ENCODE measurements at regions not wholly inside any gene's neighbourhood (a gene's known extent, or its start where the extent isn't known, plus 50 kb on each side); places are given as distances from the start of the nearest gene placed in this dataset.
"Not testable (repeated sequence)": the region's sequence is repeated elsewhere in the genome, so short reads cannot be mapped to it uniquely, and the experiment has no call there.

DNA sequence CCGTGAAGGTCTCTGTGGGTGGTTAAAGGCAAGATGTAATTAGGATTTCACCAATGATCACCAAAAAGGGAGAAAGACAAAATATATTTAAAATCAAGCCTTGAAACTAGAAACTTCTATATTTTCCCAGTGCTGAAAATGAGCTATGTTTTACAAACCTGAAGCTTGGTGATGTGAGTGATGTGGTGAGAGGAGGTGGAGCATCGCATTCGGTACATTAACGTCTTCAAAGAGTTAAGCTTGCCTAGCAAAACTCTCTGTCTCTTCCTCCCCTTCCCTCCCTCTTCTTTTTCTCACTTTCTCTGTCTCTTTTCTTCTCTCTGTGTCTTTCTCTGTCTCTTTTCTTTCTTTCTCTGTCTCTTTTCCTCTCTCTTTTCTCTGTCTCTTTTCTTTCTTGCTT is 347.3 kb upstream of the IRX2 start:
- no peak for DNase-seq

DNA sequence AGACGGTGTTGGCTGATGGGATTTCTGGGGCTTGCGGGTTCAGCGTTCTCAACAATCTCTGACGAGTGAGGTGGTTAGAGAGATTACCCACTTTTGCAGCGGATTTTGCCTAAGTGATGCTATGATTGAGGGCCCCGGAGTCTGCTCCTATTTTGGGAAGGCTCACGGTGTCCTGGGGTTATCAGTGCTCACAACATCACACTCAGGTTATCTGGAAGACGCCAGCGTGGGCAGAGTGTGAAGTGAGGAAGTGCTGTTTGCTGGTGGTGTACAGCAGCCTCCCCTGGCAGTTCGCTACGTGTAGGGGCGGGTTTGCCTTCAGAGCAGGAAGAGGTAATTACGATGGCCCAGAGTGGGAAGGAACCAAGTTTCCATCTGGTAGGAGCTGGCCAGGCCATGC is 341.2 kb upstream of the IRX2 start:
- DNase-seq, result no peak

DNA sequence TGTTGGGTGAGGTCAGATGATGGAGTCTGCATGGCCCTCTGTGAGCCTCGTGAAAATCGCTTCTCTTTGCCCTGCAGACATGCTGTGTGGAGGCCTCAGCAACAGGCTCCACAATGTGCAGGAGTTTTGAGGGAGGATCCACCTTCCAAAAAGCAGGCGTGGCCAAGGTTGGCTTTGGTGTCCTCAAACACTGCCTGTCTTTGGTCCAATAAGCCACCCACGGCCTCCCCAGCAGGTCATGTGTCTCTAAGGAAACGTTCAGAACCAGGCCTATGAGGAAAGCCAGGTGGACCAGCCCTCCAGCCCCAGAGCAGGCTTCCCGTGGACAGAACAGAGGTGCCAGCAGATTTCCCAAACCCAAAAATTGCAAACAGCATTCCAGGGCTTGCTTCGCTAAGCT is 340.7 kb upstream of the IRX2 start:
- no peak for DNase-seq

DNA sequence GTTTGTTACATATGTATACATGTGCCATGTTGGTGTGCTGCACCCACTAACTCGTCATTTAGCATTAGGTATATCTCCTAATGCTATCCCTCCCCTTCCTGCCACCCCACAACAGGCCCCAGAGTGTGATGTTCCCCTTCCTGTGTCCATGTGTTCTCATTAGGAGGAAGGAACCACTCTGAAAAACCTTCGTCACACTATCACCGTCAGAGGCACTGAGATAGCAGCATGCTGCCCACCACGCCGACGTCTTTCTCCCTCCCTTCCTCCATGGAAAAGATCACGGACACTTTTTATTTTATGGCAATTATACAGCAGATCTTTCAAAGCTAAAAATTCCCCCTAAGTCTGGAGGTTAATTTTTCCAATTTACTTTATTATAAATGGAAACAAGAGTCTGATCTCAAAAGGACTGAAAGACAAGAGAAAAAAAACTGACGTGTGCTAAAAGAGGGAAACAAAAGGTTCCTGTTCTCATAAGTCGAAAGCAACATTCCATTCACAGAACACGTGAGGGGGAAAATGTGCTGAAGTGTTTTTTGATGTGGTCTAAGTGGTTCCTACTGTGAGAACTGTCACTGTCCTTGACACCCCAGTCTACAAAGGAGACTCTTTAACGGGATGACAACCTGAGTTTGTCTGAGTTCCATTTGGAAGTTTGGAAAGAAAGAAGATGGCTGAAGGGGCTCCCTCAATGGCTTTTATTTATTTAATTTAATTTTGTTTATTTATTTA is 339.7 kb upstream of the IRX2 start:
- DNase-seq, result no peak

DNA sequence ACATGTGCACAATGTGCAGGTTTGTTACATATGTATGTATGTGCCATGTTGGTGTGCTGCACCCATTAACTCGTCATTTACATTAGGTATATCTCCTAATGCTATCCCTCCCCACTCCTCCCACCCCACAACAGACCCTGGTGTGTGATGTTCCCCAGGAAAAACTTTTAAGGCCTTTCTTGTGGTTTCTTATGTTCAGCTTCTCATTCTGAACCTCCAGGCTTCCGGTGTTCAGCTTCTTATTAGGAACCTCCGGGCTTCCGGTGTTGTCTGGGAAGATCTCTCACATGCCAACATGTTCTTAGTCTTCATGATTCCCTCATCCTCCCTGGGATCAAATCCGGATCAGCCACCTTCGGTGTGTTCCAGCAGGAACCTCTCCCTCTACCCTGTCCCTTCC is 338.8 kb upstream of the IRX2 start:
- not testable (repeated sequence) for DNase-seq

DNA sequence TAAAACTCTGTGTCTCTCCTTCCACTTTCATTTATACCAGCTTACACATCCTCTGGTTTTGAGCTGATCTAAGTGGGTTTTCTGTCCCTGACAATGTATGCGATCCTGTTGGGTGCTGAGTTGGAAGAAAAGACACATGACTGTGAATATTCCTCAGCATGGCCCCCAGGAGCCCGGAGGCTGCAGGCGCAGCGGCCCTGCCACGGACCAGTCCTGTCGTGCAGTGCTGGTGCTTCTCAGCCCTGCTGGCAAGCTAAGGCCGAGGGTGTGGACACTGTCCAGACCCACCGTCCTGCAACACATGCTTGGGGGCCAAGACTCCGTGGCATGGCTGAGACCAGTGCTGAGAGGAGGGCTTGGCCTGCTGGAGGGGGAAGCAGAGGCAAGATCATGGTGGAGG is 328.9 kb upstream of the IRX2 start:
- no peak for DNase-seq

DNA sequence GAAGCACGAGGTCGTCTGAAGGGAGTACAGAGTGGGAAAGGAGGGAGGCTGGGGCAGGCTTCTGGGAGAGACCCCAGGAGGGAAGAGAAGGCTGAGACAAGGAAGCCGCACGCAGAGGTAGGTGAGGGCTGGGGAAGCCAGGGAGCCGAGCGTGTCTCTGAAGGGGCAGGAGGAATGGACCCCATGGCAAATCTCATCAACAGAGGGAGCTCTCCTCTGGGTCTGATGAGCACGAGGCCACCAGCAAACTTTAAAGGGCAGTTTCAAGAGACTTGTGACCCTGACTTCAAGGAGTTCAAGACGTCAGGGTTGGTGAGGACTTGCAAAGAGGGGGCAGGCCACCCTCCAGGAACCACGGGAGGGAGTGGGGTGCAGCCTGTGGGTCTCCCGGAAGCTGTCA is 326.2 kb upstream of the IRX2 start:
- no peak for DNase-seq

DNA sequence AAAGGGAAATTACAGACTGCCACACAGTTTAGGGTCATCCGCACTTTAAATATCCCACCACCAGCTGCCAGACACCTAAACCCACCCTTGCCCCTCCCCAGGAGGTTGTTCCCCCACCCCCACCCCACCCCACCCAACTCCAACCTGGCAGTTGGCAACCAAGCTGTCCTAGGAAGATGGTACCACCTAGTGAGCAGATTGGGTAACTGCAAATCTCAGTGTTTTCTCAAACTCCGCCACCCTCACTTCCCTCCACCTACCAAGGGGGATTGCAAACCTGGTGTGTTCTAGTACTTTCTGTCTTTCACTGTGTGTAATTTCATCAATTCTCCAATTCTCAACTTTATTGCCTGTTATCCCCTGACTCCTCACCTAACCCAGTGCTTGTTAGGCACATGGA is 323.8 kb upstream of the IRX2 start:
- no peak for DNase-seq

DNA sequence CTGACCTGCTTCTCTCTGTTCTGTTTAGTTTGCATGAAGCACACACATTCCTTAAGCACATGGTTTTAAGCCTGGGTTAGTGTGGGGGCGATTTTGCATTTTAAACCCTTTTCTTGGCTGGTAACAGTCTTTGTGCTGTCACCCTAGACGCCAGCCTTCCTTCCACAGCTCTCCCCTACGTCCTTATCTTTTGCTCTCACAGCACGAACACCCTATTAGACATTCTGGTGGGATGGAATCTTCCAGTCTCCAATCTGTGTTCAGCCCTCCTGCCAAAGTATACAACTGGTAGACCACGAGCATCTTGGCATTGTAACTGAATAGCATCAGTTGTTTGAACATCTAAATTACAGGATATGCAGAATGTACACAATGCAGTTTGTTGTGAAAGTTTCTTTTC is 316.9 kb upstream of the IRX2 start:
- no peak for DNase-seq

DNA sequence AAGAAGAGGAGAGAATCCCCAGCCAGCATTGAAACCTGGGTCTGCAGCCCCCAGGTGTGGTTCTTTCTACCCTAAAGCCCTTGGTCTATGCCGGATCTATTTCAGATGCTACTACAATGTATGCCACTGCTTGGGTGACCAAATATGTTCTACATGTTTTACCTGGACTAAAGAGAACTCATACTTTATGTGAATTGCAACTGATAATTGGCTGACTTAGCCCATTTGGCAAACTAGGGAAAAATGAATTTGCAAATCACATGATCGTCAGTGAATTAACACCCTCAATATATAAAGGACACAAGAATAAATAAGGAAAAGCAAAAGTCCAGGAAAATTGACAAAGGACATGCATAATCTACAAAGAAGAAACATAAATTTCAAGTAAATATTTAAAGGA is 308.8 kb upstream of the IRX2 start:
- DNase-seq, result no peak

DNA sequence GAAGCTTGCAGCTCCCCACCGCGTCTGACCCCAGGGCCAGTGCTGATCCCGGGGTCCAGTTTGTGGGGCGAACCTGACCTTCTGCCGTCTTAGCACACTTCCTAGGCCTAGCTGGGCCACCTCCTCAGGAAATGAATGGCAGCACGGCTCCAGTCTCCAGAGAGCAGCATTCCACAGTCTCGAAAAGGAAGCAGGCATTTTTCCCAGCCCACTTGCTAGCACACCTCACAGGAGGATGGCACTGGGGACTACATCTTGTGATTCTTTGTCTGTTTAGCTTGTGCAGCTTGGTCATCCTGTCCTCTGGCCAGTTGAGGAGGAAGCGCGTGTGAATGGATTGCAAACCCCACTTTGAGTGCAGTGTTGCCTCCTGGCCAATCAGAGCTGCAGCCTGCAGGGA is 308.0 kb upstream of the IRX2 start:
- DNase-seq, result no peak

DNA sequence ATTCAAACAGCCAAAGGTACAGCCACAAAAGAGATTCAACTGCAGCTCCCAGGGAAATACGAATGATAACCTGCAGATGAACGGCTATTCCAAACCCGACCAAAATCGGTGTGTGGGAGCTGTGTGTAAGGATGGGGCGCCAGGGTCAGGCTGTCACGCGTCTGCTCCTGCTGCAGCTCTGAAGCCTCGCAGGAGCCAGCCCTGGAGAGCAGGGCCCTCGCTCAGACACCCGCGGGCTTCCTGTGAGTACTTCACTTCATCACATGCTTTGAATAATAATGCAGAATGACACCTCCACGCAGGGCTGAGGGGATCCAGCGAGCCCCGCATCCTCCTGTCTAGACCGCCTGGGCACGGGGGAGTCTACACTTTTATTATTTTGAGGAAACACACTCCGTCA is 307.5 kb upstream of the IRX2 start:
- DNase-seq, result no peak

DNA sequence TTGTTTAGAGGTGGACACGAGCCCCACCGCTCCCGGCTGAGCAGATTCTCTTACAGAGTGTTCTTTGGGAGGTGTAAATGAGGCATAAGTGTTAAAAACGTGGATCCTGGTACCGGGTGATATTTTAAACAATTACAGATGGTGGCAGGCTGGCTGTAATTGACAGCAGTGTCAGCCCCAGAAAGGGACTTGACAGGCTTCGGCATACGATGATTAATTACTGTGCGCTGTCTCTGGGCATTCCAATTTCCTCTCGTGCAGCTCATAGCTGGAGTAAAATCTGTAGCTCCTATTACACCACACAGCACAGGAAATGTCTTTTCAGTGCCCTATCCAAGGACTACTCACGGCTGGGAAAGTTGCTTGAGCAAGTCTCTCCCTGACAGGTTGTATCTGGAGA is 305.4 kb upstream of the IRX2 start:
- no peak for DNase-seq

DNA sequence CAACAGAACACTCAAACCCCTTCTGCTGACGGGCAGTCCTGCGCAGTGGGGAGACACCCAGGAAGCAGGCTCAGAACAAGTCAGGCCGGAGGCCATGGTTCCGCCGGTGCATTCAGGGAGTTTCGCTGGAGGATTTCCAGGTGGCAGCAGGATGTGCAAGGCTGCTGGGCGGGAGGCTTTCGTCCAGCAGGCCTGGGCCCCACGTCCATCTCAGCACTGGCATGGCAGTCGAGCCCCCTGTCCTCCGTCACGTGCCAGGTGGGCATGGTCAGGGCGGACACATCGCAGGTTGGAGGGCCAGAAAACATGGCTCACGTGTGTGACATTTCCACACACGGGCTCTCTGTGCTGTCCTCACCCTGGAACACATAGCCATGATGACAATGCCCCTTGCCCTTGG is 299.9 kb upstream of the IRX2 start:
- no peak for DNase-seq

DNA sequence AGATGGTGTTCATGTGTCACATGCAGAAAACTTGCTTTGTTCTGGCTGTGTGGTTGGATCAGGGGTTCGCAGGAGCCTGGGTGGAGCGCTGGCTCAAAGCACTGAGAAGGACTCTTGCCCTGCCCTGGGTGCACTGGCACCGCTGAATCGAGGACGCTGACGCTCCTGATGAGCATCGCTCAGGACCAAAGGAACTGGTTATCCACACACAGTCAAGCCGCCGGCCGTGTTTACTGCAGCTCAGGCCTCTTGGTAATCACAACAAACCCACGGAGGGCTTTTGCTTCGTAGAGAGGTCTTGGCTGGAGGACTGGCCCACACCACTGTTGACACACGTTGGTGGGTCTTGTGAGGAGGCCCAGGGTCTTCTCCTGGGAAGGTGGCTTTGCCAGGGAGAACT is 299.4 kb upstream of the IRX2 start:
- DNase-seq, result no peak

DNA sequence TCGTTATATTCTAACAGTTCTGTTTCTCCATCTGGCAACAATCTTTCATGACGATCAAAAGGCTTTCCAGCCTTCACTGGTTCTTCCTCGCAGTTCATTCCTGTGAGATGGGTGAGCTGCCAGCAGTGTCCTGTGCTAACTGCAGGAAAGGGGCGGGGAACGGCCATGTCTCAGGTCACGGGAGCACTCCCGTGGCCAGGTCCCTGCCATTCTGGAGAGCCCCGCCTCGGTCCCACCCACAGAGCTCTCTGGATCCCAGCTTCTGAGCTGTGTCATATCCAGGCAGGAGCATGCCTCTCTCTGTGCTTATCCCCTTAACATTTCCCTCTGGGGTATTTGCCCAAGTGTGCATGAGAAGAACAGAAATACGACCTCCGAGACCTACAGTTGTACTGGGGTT is 297.8 kb upstream of the IRX2 start:
- DNase-seq, result no peak

DNA sequence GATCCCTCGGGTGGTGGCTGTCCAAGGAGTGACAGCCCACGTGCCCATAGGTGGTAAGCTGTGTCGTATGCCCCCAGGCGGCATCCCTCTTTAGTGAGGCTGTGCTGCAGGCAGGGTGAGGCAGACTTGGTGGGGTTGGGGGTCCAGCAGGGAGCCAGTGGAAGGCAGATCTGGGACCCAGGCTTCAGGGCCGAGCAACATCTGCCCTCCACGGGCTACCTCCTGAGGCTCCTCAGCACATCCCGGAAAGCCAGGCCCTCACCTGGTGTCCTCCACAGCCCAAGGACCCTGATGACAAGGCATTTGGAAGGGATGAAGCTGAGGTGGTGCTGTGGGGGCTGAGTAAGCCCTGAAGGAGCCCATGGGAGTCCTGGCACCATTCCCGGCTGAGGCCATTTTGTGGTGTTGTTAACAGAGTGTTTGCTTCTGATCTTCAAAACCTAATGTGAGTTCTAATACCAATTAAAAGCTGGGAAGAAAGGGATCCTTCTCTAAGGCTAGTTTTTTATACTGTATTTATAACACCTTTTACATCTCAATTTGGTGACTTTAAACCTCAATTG is 295.8 kb upstream of the IRX2 start:
- DNase-seq, result no peak

DNA sequence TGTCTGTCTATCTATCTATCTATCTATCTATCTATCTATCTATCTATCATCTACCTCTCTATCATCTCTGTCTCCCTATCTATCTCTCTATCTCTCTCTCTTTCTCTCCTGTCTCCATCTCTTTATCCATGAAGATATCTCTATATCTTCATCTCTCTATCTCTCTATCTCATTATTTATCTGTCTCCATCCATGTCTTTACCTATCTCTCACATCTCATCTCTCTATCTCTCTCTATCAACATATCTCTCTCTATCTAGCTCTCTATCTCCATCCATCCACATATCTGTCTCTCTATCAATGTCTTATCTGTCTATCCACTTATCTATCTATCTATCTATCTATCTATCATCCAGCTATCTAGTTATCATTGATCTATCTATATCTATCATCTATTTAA is 292.1 kb upstream of the IRX2 start:
- DNase-seq, result no peak

DNA sequence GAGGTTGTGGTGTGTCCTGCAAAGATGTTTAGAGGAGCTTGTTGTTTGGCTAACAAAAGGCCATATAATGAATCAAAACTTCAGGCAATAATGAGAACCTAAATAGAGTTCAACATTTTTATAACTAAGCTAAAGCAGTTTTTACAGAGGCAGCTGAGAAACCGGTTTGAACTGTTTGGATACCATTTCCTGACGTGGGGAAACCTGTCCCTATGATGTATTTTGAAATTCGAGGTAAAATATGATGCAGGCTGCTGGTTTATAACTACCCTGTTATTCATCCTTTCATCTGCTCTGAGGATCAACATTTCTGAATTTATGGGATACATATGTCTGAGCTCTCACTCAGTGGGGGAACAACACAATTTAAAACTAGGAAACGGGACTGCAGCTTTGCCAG is 289.5 kb upstream of the IRX2 start:
- DNase-seq, result no peak

DNA sequence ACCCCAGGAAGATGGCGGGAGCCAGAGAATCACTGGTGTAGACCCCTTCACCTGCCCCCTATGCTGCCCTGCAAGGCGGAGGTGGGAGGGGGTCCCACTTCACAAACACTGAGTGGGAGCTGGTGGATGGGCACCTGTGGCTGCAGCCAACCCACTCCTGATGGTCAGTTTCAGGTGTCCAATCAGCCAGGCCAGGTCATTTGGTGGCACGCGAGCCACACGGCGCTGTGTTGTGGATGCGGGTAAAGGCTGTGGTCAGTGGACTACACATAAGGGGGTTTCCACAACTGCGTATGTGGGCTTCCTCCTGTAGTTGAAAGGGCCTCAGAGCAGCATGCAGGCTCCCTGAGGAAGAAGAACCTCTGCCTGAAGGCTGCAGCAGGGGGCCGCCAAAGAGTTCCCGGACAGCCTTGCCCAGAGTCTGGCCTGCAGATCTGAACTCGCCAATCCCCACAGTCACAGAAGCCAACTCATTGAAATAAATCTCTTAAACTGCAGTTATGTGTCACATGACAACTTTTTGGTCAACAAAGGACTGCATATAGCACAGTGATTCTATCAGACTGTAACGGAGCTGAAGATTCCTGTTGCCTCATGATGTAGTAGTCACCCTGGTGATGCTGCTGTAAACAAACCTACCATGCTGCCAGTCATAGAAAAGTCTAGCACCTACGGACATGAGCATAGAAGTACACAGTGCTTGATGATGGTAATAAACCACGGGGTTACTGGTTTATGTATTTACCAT is 284.7 kb upstream of the IRX2 start:
- no peak for DNase-seq

DNA sequence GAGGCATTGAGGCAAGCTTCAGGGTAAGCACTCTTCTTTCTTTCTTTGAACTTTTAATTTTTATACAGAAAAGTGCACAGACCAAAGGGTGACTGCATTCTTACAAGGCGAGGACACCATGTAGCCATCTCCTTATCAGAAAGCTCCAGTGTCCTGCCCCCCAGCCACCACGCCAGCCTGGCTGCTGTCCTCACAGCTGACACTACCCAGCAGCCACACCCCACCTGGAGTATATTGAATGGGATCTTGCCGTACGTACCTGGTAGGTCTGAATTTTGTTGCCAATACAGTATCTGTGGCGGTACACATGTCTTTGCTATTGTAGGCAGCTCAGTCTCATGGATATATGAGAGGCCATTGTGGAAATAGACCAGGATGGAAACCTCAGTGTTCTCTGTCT is 284.0 kb upstream of the IRX2 start:
- DNase-seq, result no peak

DNA sequence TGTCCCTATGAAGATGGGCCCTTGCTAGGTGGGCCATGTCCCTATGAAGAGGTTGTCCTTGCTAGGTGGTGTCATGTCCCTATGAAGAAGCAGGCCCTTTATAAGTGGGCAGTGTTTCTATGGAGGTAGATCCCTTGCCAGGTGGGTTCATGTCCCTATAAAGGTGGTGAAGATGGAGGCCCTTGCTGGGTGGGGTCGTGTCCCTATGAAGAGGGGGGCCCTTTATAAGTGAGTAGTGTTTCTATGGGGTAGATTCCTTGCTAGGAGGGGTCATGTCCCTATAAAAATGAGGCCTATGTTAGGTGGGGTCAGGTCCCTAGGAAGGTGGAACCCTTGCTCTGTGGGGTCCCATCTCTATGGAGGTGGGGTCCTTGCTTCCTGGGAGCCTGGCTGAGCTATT is 283.4 kb upstream of the IRX2 start:
- DNase-seq, result no peak

DNA sequence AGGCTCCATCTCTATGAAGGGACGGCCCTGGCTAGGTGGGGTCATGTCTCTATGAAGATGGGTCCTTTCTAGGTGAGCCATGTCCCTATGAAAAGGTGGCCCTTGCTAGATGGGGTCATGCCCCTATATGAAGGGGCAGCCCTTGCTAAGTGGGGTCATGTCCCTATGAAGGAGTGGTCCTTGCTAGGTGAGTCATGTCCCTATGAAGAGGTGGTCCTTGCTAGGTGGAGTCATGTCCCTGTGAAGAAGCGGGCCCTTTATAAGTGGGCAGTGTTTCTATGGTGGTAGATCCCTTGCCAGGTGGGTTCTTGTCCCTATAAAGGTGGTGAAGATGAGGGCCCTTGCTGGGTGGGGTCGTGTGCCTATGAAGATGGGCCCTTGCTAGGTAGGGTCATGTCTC is 283.0 kb upstream of the IRX2 start:
- no peak for DNase-seq

DNA sequence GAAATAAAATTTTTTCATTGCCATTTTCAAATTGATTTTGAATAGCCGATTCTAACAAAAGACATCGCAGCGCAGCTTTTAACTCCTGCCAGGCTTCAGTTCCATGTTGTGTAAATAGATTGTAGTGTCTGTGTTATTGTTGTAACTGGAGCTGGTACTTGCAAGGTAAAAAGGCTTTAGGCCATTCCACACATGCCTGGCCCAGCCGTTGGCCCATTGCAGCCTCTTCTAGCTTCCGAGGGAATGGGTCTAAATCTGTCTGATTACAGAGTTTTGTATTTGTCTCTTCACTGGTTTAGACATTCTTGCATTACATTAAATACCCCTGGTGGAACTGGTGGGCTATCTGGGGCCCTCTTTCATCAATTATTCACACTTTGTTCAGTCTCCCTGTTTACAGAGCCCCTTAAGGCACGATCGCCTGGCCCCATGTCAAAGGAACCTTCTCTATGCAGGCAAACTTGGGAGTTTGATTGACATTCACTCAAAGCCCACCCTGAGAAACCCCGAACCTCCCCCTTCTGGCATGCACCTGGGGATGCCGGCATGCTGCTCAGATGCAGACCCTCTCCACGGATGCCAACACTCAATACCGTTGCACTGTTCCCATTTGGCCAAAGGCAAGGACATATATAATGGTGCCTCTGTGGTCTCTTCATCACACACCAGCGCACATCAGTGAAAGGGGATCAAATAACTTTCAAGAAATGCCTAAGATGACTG is 281.7 kb upstream of the IRX2 start:
- no peak for DNase-seq

Data from activated CD4-positive, alpha-beta T cell treated with anti-CD3 and anti-CD28 coated beads for 4 hours (primary cell).